ENCODE measurements at regions not wholly inside any gene's neighbourhood (a gene's known extent, or its start where the extent isn't known, plus 50 kb on each side); places are given as distances from the start of the nearest gene placed in this dataset.

- Histone ChIP-seq H3K9me1 (ENCODE audit: insufficient read depth, low read length) (no peaks in the 10 kb centered on the region), H3K56ac (ENCODE audit: extremely low read depth, insufficient read depth, low read length) (no peak overlapping the region), H2BK5ac (ENCODE audit: low read depth, low read length, poor library complexity, severe bottlenecking) (no peak overlapping the region), H2BK20ac (ENCODE audit: low read depth, low read length) (no peak overlapping the region), H3K9me3 (ENCODE audit: control insufficient read depth, insufficient read depth, low read length) (peaks cover 1% of the 10 kb centered on the region; the same call in 1 of the 2 replicates), H2BK15ac (ENCODE audit: low read depth, low read length) (no peak overlapping the region), H2AFZ (replicated peaks; ENCODE audit: low read length, poor library complexity) (no peak overlapping the region), H3K36me3 (ENCODE audit: control insufficient read depth, insufficient read depth, low read length) (no peaks in the 10 kb centered on the region), H3K18ac (ENCODE audit: low read depth, low read length) (no peak overlapping the region), H4K20me1 (ENCODE audit: insufficient read depth, low read length) (no peaks in the 10 kb centered on the region), H3K9ac (ENCODE audit: low read depth, low read length) (no peak overlapping the region), H3K27me3 (ENCODE audit: control insufficient read depth, insufficient read depth, low read length) (no peaks in the 10 kb centered on the region), H3K4me3 (ENCODE audit: insufficient read depth, low read depth, low read length) (no peak overlapping the region), H3K4ac (ENCODE audit: low read depth, low read length) (no peak overlapping the region), H3K79me1 (ENCODE audit: low read depth in 1 of 2, low read length in 2 of 2) (no peaks in the 10 kb centered on the region), H3K4me2 (ENCODE audit: low read depth, low read length) (no peak overlapping the region), H3K4me1 (ENCODE audit: control insufficient read depth, insufficient read depth, low read length) (no peaks in the 10 kb centered on the region), H3K27ac (ENCODE audit: insufficient read depth, low read length) (no peak overlapping the region), H4K91ac (ENCODE audit: insufficient read depth, low read depth, low read length) (no peak overlapping the region), H2AK9ac (replicated peaks; ENCODE audit: low read depth, low read length, poor library complexity) (no peak overlapping the region), H2BK120ac (ENCODE audit: low read depth, low read length) (no peak overlapping the region), H4K5ac (ENCODE audit: low read depth, low read length) (no peak overlapping the region), H2AK5ac (ENCODE audit: low read depth, low read length) (no peak overlapping the region), H3K23ac (ENCODE audit: low read depth, low read length) (no peak overlapping the region), H4K8ac (ENCODE audit: low read depth in 2 of 2, low read length in 2 of 2) (no peak overlapping the region), H3K14ac (replicated peaks; ENCODE audit: low read depth, low read length) (no peak overlapping the region)
- ATAC-seq (ENCODE audit: low read depth) (no peak), DNase-seq (no peak)
- CTCF ChIA-PET: interaction anchor here (0.6 kb wide), 1 partner anchor 551 kb away, joined by 5 read pairs; no protein-coding TSS in a partner anchor
- intact Hi-C loops (cut with micrococcal nuclease): no loop called here
- no CpG with 5 or more reads among the region's 2 CpGs for WGBS, 2 experiments (ENCODE audit: extremely low coverage in 2 of 2, insufficient read length in 1 of 2)
- POLR2A ChIA-PET (ENCODE audit: unreplicated experiment): no interaction called here
- no TSS peak for BruUV-seq (replicated peaks)
- dilution Hi-C loops (cut with HindIII; ENCODE audit: low sequenced_read_pairs, unreplicated experiment): no loop called here
- in situ Hi-C loops (cut with MboI; ENCODE audit: low sequenced_read_pairs): no loop called here
- TF ChIP-seq FOS (IDR thresholded peaks at IDR 0.05; ENCODE audit: low read depth, low read length) (no peak), CEBPB (IDR thresholded peaks at IDR 0.05; ENCODE audit: low read depth, low read length) (no peak)
These were observed 170.0 kb downstream of the SOX2 start for GRCh38 chr3:181881749-181882148.
